Activated effector memory CD4-positive, alpha-beta T cell treated with Interleukin-2 at 50 U/mL for 16 hours (primary cell): ENCODE measurements at regions not wholly inside any gene's neighbourhood (a gene's known extent, or its start where the extent isn't known, plus 50 kb on each side); places are given as distances from the start of the nearest gene placed in this dataset.
"Not testable (repeated sequence)": the region's sequence is repeated elsewhere in the genome, so short reads cannot be mapped to it uniquely, and the experiment has no call there.

Experiments
- DNase-seq: peaks from one replicate; pipeline ENCODE4 v3.0.0-alpha.2; 2020

DNA sequence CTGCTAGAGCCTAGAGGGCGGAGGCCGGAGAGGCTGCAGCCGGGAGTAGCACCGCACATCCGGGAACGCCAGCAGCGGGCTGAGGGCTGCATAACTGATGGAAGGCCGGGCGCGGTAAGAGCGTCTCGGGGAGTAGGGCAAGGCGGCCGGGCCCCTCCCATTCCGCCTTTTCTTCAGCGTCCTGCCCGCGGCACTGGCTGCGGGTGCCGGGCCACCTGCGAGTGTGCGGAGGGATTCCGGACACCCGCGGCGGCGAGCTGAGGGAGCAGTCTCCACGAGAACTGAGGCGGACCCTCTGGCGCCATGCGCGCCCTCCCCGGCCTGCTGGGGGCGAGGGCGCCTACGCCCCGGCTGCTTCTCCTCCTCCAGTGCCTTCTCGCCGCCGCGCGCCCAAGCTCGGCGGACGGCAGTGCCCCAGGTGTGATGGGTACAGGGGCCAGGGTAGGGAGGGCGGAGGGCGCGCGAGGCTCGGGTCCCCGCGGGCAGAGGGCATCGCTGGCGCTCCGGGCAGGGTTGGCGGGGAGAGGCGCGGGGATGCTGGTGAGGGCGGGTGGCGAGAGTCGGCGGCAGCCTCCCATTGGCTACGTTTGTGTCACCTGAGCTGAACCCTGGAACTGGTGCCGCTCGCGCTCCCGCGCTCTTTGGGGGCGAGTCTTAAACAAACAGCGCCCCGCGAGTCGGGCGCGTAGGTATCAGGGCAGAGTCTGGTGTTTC, 334.4 kb downstream of the SRGAP2C start:
- DNase-seq, result peak; percentile 79

DNA sequence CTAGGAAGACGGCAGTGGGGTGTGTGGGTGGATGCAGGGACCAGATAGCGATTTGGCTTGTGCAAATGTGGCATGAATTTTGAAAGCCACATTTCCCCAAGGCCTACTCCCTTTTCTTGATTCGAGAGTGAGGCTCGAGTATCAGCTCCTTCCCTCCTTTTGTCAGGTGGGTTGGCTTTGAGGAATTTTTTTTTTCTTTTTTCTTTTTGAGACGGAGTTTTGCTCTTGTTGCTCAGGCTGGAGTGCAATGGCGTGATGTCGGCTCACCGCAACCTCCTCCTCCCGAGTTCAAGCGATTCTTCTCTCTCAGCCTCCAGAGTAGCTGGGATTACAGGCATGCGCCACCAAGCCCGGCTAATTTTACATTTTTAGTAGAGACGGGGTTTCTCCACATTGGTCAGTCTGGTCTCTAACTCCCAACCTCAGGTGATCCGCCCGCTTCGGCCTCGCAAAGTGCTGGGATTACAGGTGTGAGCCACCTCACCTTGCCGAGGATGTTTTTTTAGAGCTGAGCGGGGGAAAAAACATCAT, 335.0 kb downstream of the SRGAP2C start:
- not testable (repeated sequence) for DNase-seq

DNA sequence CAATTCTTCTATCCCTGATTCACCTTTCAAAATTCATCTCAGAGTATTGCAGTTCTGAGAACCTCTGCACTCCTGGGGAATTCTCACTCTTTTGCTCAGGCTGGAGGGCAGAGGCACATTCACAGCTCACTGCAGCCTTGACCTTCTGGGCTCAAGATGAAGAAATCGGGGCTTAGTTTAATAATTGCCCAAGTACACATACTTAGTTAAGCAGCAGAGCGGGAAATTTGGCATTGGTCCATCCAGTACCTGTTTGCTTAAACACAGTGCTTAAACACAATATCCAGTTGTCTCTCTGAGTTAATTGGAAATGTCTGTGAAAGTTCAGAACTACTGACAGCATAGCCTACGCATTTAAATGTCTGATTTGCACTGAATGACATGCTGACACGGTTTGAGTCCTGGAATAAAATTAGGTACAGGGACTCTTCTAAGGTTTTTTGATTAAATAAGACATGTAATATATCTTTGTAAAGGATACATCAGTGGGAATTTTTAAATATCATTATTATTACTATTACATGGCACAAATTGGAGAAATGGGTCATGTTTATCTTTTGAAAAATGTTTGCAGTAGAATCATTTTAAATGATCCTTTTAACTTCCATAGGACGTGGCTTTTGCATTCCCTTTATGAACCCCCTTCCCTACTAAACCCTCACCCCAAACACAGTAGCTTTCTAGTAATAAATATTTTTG, 337.4 kb downstream of the SRGAP2C start:
- DNase-seq, result no peak

DNA sequence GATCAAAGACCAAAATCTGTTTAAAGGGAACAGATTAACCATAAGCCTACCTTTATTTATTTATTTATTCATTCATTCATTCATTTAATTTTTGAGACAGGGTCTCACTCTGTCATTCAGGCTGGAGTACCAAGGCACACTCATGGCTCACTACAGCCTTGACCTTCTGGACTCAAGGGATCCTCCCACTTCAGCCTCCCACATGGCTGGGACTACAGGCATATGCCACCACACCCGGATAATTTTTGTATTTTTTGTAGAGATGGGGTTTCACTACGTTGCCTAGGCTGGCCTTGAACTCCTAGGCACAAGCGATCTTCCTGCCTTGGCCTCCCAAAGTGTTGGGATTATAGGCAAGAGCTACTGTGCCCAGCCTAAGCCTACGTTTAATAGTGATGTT, 338.3 kb downstream of the SRGAP2C start:
- not testable (repeated sequence) for DNase-seq

DNA sequence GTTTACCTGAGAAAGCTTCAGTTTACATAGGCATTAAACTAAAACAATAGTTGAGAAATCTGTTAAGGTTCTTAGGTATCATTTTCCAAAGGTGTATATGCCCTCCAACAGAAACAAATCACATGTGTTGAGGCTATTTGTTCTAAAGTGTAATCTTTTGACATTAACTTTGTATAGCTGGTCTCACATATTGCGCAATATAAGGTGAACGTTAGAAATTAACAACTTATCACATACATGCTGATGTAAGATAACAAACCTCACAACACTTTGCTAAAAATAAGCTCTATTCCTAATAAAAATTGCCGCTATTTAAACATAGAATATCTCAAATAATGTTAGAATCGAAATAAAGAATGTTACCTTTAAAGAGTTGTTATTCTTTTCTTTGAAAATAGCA, 340.6 kb downstream of the SRGAP2C start:
- no peak for DNase-seq

DNA sequence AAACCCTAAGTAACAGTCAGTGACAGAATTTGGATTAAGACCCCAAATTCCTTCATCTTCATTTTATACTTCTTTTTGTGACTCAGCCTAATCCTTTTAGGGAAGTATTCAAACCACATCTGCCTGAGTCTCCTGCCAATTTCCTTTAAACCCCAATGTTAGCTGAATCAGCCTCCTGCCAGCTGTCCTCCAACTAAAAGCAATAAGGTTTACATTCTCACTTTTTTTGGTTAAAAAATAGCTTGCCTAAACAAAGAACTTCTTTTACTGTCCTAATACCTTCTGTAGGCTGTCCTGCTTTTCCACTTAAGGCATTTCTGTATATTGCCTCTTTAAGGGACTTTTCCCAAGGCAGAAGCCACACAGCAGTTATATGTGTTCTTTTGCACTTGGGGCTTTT, 344.2 kb downstream of the SRGAP2C start:
- DNase-seq, result not testable (repeated sequence)

DNA sequence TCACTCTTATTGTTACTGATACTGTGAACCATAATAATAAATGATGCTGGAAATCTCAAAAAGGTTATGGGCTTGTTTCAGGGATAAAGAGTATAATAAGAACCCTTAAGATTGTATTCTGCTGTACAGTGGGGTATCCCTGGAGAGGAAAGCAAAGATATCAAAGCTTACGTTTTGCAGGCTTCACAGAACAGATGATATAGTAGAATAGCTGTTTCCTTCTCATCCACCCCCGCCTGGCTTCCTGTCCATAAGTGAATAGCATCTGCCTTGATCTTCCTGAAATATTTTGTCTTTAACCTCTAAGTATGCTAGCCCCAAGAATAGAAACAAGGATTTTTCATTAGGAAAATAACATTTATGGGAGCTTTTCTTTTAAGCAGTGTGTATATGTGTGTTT, 345.3 kb downstream of the SRGAP2C start:
- not testable (repeated sequence) for DNase-seq

DNA sequence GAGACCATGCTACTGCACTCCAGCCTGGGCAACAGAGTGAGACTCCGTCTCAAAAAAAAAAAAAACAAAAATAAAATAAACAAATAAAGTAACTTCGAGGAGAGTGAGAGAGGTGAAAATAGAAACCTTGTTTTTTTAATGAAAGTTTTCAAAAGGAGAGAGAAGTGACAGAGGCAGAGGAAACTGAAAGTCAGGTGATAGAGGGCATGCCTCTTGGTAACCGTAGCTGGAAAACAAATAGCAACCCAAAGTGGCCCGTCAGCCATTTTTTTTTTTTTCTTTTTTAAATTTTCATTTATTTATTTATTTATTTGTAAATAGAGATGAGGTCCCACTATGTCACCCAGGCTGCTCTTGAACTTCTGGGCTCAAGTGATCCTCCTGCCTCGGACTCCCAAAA, 347.0 kb downstream of the SRGAP2C start:
- not testable (repeated sequence) for DNase-seq

DNA sequence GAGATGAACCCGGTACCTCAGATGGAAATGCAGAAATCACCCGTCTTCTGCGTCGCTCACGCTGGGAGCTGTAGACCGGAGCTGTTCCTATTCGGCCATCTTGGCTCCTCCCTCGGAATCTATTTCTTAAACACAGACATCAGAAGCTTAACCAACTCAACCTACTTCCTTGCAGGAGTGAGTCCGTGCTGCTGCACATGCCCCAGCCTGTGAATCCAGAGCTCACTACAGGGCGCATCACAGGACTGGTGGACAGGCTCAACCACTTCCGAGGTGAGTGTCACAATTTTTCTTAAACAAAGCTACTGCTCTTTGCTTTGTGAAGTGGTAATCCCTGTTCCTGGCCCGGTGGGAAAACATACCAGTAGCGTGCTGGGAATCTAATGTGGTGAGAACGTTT, 353.4 kb downstream of the SRGAP2C start:
- DNase-seq, result not testable (repeated sequence)

DNA sequence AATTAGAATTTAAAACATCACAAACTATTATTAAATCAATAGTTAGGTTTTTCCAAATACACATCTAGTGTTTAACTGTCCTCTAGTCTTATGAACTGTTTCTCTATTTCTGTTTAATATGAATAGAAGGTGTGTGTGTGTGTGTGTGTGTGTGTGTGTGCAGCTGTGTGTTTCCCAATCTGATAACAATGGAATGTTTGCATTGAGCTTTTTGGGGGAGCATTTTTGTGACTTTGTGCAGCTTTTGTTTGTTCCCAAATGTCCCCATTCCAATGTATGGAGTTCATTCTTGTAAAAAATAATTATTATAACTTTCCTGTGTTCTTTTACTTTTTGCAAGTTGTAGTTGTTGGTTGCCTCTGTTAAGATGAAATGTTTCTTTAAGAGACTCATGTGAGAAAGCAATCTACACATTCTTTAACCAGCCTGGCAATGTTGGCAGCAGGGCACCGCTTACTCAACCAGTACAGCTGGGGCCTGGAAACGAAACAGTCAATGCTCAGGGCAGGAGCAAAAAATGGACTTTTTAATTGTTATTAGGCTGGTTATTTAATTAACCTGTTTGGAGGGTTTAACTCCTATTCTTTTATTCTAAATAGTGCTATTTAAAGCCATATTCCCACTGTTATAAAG, 354.3 kb downstream of the SRGAP2C start:
- DNase-seq, result no peak

DNA sequence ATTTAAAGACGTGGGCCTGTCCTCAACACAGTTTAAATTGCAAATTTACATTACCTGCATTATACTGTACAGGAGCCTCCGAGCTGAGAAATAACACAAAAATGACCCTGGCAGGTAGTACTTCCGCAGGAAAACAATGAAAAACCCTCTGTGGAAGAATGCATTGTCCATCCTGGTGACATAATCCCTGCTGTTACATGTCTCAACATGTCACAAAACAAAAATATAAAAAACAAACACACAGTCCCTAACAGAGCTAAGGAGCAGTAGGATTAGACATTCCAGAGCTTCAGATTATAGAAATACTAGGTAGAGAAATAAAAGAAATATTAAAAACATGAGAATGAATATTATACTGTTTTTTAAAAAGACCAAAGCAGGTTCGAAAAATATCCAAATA, 359.2 kb downstream of the SRGAP2C start:
- not testable (repeated sequence) for DNase-seq

DNA sequence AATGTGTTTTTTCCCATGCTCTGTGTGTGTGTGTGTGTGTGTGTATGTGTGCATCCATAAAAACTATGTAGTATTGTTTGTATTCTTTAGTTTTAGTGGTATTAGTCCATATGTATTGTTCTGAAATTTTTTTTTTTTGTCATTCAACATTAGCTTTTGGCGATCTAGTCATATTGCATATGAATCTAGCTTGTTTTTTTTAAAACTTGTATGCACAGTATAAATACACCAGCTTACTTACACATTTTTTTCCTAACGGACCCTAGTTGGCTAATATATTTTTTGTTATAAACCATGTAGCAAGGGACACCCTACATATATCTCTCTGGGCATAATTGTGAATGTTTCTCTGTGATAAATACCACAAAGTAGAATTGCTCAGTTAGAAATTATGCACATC, 359.7 kb downstream of the SRGAP2C start:
- DNase-seq, result no peak

DNA sequence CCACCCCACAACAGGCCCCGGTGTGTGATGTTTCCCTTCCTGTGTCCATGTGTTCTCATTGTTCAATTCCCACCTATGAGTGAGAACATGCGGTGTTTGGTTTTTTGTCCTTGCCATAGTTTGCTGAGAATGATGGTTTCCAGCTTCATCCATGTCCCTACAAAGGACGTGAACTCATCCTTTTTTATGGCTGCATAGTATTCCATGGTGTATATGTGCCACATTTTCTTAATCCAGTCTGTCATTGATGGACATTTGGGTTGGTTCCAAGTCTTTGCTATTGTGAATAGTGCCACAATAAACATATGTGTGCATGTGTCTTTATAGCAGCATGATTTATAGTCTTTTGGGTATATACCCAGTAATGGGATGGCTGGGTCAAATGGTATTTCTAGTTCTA, 361.1 kb downstream of the SRGAP2C start:
- DNase-seq, result not testable (repeated sequence)

DNA sequence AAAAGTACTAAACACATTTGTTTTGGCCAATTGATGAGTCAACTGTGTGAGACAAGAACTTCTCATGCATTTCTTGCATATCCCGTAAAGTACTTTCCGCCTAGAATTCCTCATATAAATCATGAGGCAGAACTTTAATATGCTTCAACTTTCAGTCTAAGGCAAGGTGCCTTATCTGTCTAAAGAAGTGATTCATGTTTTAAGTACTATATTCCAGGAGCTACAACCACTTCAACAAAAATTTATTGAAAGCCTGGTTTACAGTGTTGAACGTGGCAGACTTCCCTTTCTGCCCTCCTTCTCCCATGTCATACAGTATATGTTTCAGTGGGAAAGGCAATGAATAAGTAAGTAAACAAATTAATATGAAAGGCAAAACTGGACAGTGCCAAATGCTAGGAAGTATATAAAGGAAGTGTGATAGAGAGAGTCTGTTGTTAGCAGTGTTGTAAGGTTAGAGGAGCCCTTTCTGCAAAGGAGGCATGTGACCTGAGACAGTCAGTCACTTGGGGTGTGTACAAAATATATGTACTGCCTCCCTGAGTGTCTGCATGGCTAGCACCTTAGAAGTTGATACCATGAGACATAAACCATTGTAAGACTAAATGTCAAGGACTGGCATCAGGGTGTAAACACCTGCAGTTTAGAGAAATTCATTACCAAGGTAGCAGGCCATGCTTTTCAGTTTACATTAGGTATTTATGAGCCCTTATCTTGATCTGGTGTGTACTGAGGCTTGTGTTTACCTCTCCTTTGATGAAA, 362.2 kb downstream of the SRGAP2C start:
- no peak for DNase-seq

DNA sequence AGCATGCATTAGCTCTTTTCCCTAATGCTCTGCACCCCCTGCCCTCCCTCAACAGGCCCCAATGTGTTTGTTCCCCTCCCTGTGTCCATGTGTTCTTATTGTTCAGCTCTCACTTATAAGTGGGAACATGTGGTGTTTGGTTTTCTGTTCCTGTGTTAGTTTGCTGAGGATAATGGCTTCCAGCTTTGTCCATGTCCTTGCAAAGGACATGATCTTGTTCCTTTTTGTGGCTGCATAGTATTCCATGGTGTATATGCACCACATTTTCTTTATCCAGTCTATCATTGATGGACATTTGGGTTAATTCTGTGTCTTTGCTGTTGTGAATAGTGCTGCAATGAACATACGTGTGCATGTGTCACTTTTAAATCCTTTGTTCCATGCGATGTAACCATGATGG, 363.0 kb downstream of the SRGAP2C start:
- not testable (repeated sequence) for DNase-seq

DNA sequence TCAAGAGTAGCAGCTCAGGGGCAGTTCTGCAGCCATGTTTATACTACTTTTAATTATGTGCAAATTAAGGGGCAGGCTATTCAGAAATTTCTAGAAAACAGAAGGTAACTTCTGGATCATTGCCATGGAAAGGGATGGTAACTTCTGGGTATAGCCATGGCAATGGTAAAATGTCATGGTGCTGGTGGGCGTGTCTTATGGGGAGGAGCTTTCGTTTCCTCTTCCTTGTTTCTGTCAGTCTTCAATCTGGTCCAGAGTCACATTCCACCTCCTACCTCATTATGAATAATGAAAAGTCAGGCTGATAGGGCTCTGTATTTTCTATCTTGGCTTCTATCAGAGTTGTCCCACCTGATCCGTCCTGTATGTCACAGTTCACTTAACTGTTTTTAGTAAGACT, 366.0 kb downstream of the SRGAP2C start:
- DNase-seq, result not testable (repeated sequence)

DNA sequence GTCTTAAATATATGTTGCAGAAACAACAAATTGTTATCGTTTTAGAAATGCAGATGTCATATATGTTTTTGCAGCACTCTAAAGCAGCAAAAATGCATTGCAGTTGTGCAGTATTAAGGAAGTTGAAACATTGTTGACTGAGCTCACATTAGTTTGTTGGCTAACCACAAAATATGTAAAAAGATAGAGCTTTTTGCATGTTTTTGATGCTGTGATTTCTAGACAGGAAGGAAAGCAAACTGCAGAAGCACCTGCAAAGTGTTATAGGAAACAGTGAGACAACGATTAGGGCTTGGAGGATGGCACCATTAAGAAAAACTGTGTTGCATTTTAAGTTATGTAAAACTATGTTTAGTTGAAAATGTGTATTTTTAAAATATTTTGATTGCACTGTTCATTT, 366.7 kb downstream of the SRGAP2C start:
- not testable (repeated sequence) for DNase-seq

DNA sequence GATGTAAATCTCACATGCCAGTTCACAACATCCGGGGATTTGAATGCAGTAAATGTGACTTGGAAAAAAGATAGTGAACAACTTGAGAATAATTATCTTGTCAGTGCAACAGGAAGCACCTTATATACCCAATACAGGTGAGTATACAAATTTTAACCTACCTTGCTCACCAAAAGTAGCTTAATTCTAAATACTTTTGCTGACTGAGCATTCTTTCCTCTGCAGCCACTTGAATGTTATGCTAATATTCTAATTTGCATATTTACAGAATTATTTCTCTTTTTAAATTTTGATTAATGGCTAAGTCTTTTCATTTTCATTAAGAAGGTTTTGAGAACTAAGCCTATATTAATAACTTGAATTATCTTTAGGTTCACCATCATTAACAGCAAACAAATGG, 371.8 kb downstream of the SRGAP2C start:
- not testable (repeated sequence) for DNase-seq

DNA sequence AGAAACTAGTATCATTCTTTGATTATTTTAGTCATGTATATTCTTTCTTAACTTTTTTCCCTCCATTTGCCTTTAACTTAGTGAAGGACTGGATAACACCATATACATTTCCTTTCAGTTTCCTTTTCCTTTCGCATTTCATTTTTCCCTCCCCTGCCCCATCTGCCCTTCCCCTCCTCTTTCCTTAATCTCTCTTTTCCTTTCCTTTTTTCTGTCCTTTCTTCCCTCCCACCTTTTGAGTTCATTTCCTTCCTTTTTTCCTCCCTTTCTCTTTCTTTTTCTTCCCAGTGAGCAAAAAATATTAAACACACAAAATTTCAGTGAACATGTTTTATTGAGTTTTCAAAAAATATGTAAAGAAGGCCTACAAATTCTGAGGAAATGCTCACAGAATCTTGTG, 373.3 kb downstream of the SRGAP2C start:
- not testable (repeated sequence) for DNase-seq

DNA sequence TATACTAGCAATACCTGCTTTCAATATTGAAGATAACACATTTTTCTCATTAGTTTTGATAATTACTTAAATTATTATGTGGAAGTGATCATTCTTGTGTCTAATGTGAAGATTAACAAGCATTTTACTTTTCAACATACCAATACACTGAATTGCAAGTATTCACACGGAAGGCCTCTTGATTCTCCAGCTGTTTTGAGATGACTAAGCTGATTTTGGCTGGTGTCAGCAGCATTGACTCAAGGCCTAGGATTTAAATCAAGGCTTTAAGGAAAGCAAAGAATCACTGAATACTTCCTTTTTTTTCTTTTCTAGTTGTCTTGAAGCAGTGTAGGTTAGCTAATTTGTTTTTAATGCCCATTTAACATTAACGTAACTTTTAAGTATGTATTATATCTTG, 373.7 kb downstream of the SRGAP2C start:
- DNase-seq, result no peak

DNA sequence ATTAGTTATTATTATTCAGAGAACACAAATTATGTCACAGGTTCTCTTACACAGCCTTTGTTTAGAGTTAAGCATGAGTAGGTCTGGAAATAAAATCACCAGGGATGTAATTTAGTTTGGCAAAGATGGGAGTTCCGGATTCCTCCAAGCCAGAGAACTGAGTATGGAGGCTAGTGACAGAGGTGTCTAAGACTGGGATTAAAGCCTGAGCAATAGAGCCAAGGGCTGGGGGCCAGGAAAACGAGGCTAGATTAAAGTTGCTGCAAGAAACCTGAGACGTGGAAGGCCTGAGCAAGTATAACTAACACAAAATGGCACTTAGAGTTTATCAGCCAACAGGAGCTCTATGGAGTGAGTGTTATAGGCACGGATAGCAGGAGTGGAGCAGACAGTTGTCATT, 381.6 kb downstream of the SRGAP2C start:
- DNase-seq, result no peak

DNA sequence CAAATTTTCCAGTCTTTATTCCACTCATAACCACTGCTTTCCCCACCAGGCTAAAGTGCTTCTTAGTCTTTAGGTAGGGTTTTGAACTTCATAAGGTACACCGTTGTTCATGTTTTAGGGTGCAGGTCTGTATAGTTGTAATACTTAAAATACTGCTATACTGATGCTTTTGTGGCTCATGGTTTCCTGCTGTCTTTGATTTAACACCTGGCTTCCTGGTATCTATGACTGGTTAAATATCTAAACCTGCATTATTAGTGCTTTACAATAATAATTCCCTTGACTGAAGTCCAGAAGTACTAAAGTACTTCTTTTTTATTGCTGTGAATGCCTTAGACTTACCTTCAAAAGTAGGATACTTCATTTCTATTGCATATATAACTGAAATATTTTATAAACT, 384.7 kb downstream of the SRGAP2C start:
- DNase-seq, result no peak

DNA sequence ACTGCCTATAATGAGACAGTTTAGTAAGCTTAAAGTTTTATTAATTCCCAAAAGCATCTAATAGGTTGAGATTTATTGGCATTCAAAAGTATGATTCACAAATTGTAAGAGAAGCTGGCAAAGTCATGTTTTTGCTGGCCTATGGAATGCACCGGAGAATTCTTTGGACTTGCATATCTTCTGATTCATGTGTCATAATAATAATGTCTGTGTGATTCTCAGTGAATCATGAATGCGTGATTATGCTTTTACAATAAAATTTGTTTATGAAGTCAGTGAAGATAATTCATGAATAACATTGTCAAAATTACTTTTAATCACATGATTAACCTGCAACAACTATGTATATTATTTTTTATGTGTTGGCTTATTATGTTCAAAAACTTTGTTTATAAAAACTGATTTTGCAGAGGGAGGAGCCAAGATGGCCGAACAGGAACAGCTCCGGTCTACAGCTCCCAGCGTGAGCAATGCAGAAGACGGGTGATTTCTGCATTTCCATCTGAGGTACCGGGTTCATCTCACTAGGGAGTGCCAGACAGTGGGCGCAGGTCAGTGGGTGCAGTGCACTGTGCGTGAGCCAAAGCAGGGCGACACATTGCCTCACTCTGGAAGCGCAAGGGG, 389.2 kb downstream of the SRGAP2C start:
- DNase-seq, result not testable (repeated sequence)
